Sigmoid colon (tissue), 6 donors: ENCODE measurements at regions not wholly inside any gene's neighbourhood (a gene's known extent, or its start where the extent isn't known, plus 50 kb on each side); places are given as distances from the start of the nearest gene placed in this dataset.
"Not testable (repeated sequence)": the region's sequence is repeated elsewhere in the genome, so short reads cannot be mapped to it uniquely, and the experiment has no call there.

Experiments used
- DNase-seq: peaks from one replicate; pipeline ENCODE4 v3.0.0-alpha.2; 2019
- H3K27ac ChIP-seq, 4 donors: fragments of 200-600 bp; sonication (generic); one replicate each; pipeline ENCODE4 v1.5.1; 2016 to 2019; ENCODE audit warnings: mild to moderate bottlenecking in 1 of 4
- H3K27me3 ChIP-seq, 3 donors: fragments of 200-600 bp; sonication (generic); one replicate each; pipeline ENCODE4 v1.5.1; 2019; ENCODE audit warnings: mild to moderate bottlenecking in 1 of 3
- H3K36me3 ChIP-seq, 4 donors: fragments of 200-600 bp; sonication (generic); one replicate each; pipeline ENCODE4 v1.5.1; 2016 to 2019
- H3K4me1 ChIP-seq, 4 donors: fragments of 200-600 bp; sonication (generic); one replicate each; pipeline ENCODE4 v1.5.1; 2017 to 2019
- H3K4me3 ChIP-seq, 4 donors: fragments of 200-600 bp; sonication (generic); one replicate each; pipeline ENCODE4 v1.5.1; 2017 to 2019; ENCODE audit warnings: mild to moderate bottlenecking in 2 of 4, moderate library complexity in 1 of 4
- H3K9me3 ChIP-seq, 4 donors: fragments of 200-600 bp in 3 of 4; sonication (generic) in 3 of 4; one replicate each; pipeline versions ENCODE4 v1.5.1 to v1.6.1; 2013 to 2019
- CTCF ChIP-seq, 4 experiments: fragments of 450-650 bp in 3 of 4; fragments of 200-600 bp in 1 of 4; IDR thresholded peaks; one replicate each; pipeline ENCODE4 v1.5.1; 2016 to 2019; ENCODE audit warnings: antibody characterized with exemption in 4 of 4, mild to moderate bottlenecking in 3 of 4, moderate library complexity in 2 of 4
- EP300 ChIP-seq, 4 donors: sonication (generic); formaldehyde crosslinking; IDR thresholded peaks; one replicate each; pipeline ENCODE4 v1.6.1; 2017; ENCODE audit warnings: antibody characterized with exemption in 4 of 4
- POLR2A ChIP-seq, 2 donors: fragments of 450-650 bp; IDR thresholded peaks; one replicate each; pipeline ENCODE4 v1.6.1; 2016; ENCODE audit warnings: antibody characterized with exemption in 2 of 2, mild to moderate bottlenecking in 2 of 2, moderate library complexity in 2 of 2
- POLR2AphosphoS5 ChIP-seq, 4 donors: sonication (generic); formaldehyde crosslinking; IDR thresholded peaks; one replicate each; pipeline ENCODE4 v1.6.1; 2017; ENCODE audit warnings: antibody characterized with exemption in 4 of 4
- WGBS, 2 donors: extraction: QIAGEN DNeasy Blood & Tissue Kit; methylation state at CpG; one replicate each; pipeline ENCODE4 v1.1.7; 2013; 5-methylcytosine and 5-hydroxymethylcytosine counted together
- intact Hi-C: fragments of 100-400 bp; cut with DNase I; formaldehyde crosslinking; loops from one replicate; pipeline ENCODE4 v1.15.1; 2023
- donor health status: healthy with polysubstance abuse.
- donor health status: healthy.

DNA sequence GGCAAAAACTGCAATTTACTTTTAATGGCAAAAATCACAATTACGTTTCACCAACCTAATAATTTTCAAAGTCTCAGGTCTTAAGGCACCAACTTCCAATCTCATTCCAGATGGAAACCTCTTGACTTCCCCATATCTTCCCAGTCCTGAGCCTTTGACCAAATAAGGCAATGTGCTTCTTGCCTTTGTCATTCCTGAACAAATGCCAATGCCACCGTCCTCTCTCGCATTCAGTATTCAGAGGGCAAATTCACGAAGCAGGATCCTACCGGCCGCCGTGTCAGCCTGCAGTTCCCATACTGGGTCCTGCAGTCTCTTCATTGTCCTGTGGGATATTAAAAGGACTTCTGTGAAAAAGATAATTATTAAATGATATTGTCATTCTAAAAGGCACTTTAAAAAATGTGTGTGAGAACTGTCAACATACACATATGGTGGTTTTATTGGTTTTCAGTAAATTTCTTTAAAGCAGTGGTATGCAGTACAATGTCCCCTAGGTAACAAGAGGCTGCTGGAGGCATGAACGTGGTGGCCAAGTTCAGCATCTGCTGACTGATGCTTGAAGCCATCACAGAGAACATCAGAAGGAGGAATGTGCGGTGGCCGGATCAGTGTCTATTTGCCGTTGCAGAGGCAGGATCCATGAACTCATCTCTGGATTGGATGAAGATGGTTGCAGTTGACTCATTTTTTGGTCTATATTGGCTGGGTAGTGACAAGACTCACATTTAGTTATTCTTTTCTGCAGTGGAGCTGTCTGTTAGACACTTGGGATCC lies 101.4 kb upstream of the IRX4 start:
- Histone ChIP-seq H3K36me3 (no peaks in the 10 kb centered on the region), H3K4me3 (no peak overlapping the region), H3K27ac (no peak overlapping the region), H3K4me1 (no peaks in the 10 kb centered on the region), H3K27me3 (no peaks in the 10 kb centered on the region), H3K9me3 (peaks cover 0 to 3% (median 0%) of the 10 kb centered on the region in 4 donors)
- WGBS, 2 donors = 81 to 90% methylated on average over 11 of the region's 11 CpGs
- TF ChIP-seq EP300 (IDR thresholded peaks at IDR 0.05) (no peak), CTCF (IDR thresholded peaks at IDR 0.05) (no peak), POLR2AphosphoS5 (IDR thresholded peaks at IDR 0.05) (no peak), POLR2A (IDR thresholded peaks at IDR 0.05) (no peak)
- DNase-seq = no peak
- intact Hi-C loops = no loop called here

GRCh38 chr5:1983401-1983800 lies 100.7 kb upstream of the IRX4 start:
- no peak for TF ChIP-seq POLR2AphosphoS5 (IDR thresholded peaks at IDR 0.05)
- TF ChIP-seq CTCF (IDR thresholded peaks at IDR 0.05) = no peak
- TF ChIP-seq EP300 (IDR thresholded peaks at IDR 0.05) = no peak
- no peak for TF ChIP-seq POLR2A (IDR thresholded peaks at IDR 0.05)
- WGBS, 2 donors = 89 to 93% methylated on average over 18 of the region's 18 CpGs

GRCh38 chr5:1982561-1982960 lies 99.8 kb upstream of the IRX4 start:
- H3K36me3 ChIP-seq, DNase-seq, H3K9me3 ChIP-seq, H3K27me3 ChIP-seq, H3K4me1 ChIP-seq, H3K27ac ChIP-seq, intact Hi-C loops, H3K4me3 ChIP-seq: not testable (repeated sequence)
- WGBS, 2 donors = 68 to 82% methylated on average over 8 of the region's 8 CpGs

More at GRCh38 chr5:1983401-1983800, 100.7 kb upstream of the IRX4 start:
- intact Hi-C loops = no loop called here
- Histone ChIP-seq H3K9me3 (no peaks in the 10 kb centered on the region), H3K27me3 (no peaks in the 10 kb centered on the region), H3K27ac (no peak overlapping the region), H3K4me1 (no peaks in the 10 kb centered on the region), H3K36me3 (no peaks in the 10 kb centered on the region), H3K4me3 (no peak overlapping the region)
- DNase-seq = no peak

DNA sequence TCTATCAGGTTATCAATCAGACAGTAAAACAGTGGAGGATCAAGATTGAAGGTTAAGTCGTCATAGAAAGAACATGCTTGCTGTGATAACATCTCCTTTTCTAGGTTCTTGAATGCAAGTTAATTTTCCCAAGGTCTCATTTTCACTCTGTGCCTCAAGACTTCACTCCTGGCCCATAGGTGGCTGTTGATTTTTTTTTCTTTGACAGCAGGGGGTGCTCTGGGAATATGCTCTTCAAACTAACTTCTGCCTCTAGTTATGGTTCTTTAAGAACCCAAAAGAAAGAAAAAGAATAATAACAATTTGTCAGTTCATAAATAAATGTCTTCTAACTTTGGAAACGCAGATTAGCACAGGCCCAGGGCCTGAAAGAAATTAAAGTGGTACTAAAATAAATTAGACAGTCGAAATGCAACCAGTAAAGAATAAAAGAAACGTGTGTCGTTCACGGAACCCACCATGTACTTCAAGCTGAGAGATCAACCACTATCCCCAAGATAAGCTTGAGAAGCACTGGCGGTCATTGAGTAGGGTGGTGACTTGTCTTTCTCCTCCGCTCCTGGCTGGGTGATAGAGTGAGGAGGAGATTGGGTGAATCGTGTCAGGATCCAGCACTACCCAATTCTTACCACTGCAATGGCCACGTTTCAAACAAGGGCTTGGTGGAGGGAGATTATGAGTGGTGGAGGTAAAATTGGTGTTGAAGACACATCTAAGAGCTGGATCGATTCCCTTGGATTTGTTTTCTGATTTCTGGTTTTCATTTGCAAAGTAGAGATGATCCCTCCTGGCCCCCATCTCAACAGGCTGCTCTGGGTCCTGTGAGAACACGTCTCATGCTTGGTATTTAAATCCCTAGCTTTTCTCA lies 93.4 kb upstream of the IRX4 start:
- WGBS, 2 donors = 83 to 85% methylated on average over 12 of the region's 12 CpGs
- Histone ChIP-seq H3K4me1 (no peaks in the 10 kb centered on the region), H3K36me3 (no peaks in the 10 kb centered on the region), H3K4me3 (no peak overlapping the region), H3K27me3 (no peaks in the 10 kb centered on the region), H3K9me3 (no peaks in the 10 kb centered on the region), H3K27ac (no peak overlapping the region)
- no peak for DNase-seq
- intact Hi-C loops = no loop called here
- TF ChIP-seq EP300 (IDR thresholded peaks at IDR 0.05) = no peak
- no peak for TF ChIP-seq POLR2A (IDR thresholded peaks at IDR 0.05)
- TF ChIP-seq CTCF (IDR thresholded peaks at IDR 0.05) = no peak
- no peak for TF ChIP-seq POLR2AphosphoS5 (IDR thresholded peaks at IDR 0.05)

DNA sequence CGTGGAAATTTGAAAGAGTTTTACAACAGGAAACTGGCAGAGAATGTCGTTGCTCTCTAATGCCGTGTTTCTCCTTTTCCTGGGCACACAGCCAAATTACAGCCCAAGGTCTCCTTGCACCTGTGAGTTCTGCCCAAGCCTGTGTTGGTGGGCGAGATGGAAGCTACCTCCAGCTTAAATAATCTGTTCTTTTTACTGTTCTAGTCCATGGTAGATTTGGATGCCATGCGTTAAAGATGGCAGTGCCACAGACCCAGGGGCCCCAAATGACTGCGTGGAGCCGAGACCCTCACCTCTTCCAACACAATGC lies 92.6 kb upstream of the IRX4 start:
- WGBS, 2 donors = 37 to 56% methylated on average over 7 of the region's 7 CpGs
- H3K4me1 ChIP-seq = no peaks in the 10 kb centered on the region
- no peaks in the 10 kb centered on the region for H3K27me3 ChIP-seq
- no peak for TF ChIP-seq EP300 (IDR thresholded peaks at IDR 0.05)
- TF ChIP-seq POLR2AphosphoS5 (IDR thresholded peaks at IDR 0.05) = no peak
- no peak for DNase-seq
- no peaks in the 10 kb centered on the region for H3K9me3 ChIP-seq
- H3K4me3 ChIP-seq = no peak overlapping the region
- intact Hi-C loops = no loop called here
- H3K36me3 ChIP-seq = no peaks in the 10 kb centered on the region
- H3K27ac ChIP-seq = no peak overlapping the region
